Panc1 (cell line): ENCODE measurements at regions not wholly inside any gene's neighbourhood (a gene's known extent, or its start where the extent isn't known, plus 50 kb on each side); places are given as distances from the start of the nearest gene placed in this dataset.
"Not testable (repeated sequence)": the region's sequence is repeated elsewhere in the genome, so short reads cannot be mapped to it uniquely, and the experiment has no call there.

Experiments
- ATAC-seq: fragments of 200-7000 bp; cut with Tn5 transposase; 2 replicates; pipeline ENCODE4 v1.9.1; 2020; ENCODE audit warnings: mild to moderate bottlenecking, moderate library complexity
- BruUV-seq: library from RNA; stranded (reverse); fragments of 400-500 nt; replicated peaks from 2 replicates; lab custom pipeline; 2021; lab: Mats Ljungman, UMichigan
- CTCF ChIA-PET: fragments of 300-600 bp; sonication (Branson Sonifier 250); formaldehyde crosslinking; loops from one replicate; lab custom pipeline; 2022; ENCODE audit warnings: antibody characterized with exemption; lab: Charles Lee
- POLR2A ChIA-PET: fragments of 300-600 bp; sonication (Branson Sonifier 250); formaldehyde crosslinking; loops from one replicate; lab custom pipeline; 2022; ENCODE audit warnings: antibody characterized with exemption; lab: Charles Lee
- DNase-seq: peaks from one replicate; pipeline ENCODE4 v3.0.0-alpha.2; 2010; ENCODE audit warnings: low read depth, low spot score
- H3K27ac ChIP-seq: 2 replicates; pipeline ENCODE4 v1.5.1; 2011; ENCODE audit warnings: mild to moderate bottlenecking, low read length, inconsistent platforms
- H3K27me3 ChIP-seq: fragments of 200-500 bp; sonication (Bioruptor generic); 2 replicates; pipeline ENCODE4 v1.6.0; 2014; ENCODE audit warnings: low read length, inconsistent platforms; ENCODE audit not compliant: control insufficient read depth, insufficient read depth
- H3K36me3 ChIP-seq: fragments of 200-500 bp; sonication (Bioruptor generic); 2 replicates; pipeline ENCODE4 v1.5.1; 2014; ENCODE audit warnings: inconsistent platforms, mild to moderate bottlenecking, low read length, moderate library complexity; ENCODE audit not compliant: control insufficient read depth, insufficient read depth
- H3K4me1 ChIP-seq: 2 replicates; pipeline ENCODE4 v1.5.1; 2011; ENCODE audit warnings: inconsistent platforms, mild to moderate bottlenecking, low read length, moderate library complexity; ENCODE audit not compliant: control insufficient read depth, insufficient read depth
- H3K4me3 ChIP-seq, 2 experiments: 2 replicates each; pipeline ENCODE4 v1.5.1; 2011 to 2012; ENCODE audit warnings: low read depth in 2 of 2, low read length in 2 of 2, mild to moderate bottlenecking in 2 of 2, inconsistent platforms in 1 of 2, moderate library complexity in 1 of 2
- H3K9me3 ChIP-seq: fragments of 200-500 bp; sonication (Bioruptor generic); 2 replicates; pipeline ENCODE4 v1.5.1; 2014; ENCODE audit warnings: low read depth, mild to moderate bottlenecking, inconsistent platforms, low read length, moderate library complexity; ENCODE audit not compliant: control insufficient read depth, insufficient read depth
- POLR2AphosphoS5 ChIP-seq: IDR thresholded peaks from 2 replicates; pipeline ENCODE4 v1.6.1; 2012; ENCODE audit warnings: mild to moderate bottlenecking, low read depth, low read length, moderate library complexity
- SIN3A ChIP-seq: IDR thresholded peaks from 2 replicates; pipeline ENCODE4 v1.6.1; 2012; ENCODE audit warnings: low read depth, mild to moderate bottlenecking, low read length, moderate library complexity, borderline replicate concordance; ENCODE audit not compliant: insufficient read depth
- TCF7L2 ChIP-seq: IDR thresholded peaks from 2 replicates; pipeline ENCODE4 v1.6.1; 2011; ENCODE audit warnings: mild to moderate bottlenecking, low read depth, low read length, inconsistent platforms
- in situ Hi-C: cut with HindIII; loops from 2 replicates; pipeline ENCODE4 v1.10.0; 2016; ENCODE audit warnings: low sequenced_read_pairs, low pct_unique_long_range_greater_than_20kb
- intact Hi-C: fragments of 100-400 bp; cut with micrococcal nuclease; formaldehyde crosslinking; loops from one replicate; pipeline ENCODE4 v1.10.0; 2022; ENCODE audit not compliant: unreplicated experiment
- TF ChIP-seq, protein P1 (sequence below): fragments of 450-650 bp; IDR thresholded peaks from 2 replicates; pipeline ENCODE4 v1.5.1; 2017; ENCODE audit warnings: mild to moderate bottlenecking
- TF ChIP-seq, protein P2 (sequence below), 2 experiments: IDR thresholded peaks; 2 replicates each; pipeline ENCODE4 v1.6.1; 2011 to 2012; ENCODE audit warnings: low read depth in 2 of 2, control low read depth in 1 of 2, low read length in 1 of 2, mild to moderate bottlenecking in 1 of 2, moderate library complexity in 1 of 2; ENCODE audit not compliant: insufficient read depth in 1 of 2

- no peaks in the 10 kb centered on the region for H3K9me3 ChIP-seq
- no peaks in the 10 kb centered on the region for H3K4me1 ChIP-seq
- CTCF ChIA-PET: no interaction called here
- H3K27me3 ChIP-seq: no peaks in the 10 kb centered on the region
- TF ChIP-seq, protein P1, sequence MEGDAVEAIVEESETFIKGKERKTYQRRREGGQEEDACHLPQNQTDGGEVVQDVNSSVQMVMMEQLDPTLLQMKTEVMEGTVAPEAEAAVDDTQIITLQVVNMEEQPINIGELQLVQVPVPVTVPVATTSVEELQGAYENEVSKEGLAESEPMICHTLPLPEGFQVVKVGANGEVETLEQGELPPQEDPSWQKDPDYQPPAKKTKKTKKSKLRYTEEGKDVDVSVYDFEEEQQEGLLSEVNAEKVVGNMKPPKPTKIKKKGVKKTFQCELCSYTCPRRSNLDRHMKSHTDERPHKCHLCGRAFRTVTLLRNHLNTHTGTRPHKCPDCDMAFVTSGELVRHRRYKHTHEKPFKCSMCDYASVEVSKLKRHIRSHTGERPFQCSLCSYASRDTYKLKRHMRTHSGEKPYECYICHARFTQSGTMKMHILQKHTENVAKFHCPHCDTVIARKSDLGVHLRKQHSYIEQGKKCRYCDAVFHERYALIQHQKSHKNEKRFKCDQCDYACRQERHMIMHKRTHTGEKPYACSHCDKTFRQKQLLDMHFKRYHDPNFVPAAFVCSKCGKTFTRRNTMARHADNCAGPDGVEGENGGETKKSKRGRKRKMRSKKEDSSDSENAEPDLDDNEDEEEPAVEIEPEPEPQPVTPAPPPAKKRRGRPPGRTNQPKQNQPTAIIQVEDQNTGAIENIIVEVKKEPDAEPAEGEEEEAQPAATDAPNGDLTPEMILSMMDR: no peak
- no peak for TF ChIP-seq TCF7L2
- TF ChIP-seq POLR2AphosphoS5: no peak
- TF ChIP-seq SIN3A: no peak
- TF ChIP-seq, protein P2, sequence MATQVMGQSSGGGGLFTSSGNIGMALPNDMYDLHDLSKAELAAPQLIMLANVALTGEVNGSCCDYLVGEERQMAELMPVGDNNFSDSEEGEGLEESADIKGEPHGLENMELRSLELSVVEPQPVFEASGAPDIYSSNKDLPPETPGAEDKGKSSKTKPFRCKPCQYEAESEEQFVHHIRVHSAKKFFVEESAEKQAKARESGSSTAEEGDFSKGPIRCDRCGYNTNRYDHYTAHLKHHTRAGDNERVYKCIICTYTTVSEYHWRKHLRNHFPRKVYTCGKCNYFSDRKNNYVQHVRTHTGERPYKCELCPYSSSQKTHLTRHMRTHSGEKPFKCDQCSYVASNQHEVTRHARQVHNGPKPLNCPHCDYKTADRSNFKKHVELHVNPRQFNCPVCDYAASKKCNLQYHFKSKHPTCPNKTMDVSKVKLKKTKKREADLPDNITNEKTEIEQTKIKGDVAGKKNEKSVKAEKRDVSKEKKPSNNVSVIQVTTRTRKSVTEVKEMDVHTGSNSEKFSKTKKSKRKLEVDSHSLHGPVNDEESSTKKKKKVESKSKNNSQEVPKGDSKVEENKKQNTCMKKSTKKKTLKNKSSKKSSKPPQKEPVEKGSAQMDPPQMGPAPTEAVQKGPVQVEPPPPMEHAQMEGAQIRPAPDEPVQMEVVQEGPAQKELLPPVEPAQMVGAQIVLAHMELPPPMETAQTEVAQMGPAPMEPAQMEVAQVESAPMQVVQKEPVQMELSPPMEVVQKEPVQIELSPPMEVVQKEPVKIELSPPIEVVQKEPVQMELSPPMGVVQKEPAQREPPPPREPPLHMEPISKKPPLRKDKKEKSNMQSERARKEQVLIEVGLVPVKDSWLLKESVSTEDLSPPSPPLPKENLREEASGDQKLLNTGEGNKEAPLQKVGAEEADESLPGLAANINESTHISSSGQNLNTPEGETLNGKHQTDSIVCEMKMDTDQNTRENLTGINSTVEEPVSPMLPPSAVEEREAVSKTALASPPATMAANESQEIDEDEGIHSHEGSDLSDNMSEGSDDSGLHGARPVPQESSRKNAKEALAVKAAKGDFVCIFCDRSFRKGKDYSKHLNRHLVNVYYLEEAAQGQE (IDR thresholded peaks at IDR 0.05; ENCODE audit: insufficient read depth in 1 of 2, low read depth in 2 of 2, low read length in 1 of 2): no peak
- no peak overlapping the region for H3K4me3 ChIP-seq
- no peaks in the 10 kb centered on the region for H3K36me3 ChIP-seq
- H3K27ac ChIP-seq: no peak overlapping the region
- DNase-seq: no peak
- no peak for ATAC-seq
- in situ Hi-C loops (no loop called here), intact Hi-C loops (no loop called here)
- no TSS peak for BruUV-seq
- POLR2A ChIA-PET: no interaction called here
Observed at GRCh38 chr2:40690525-40690924, 238.6 kb upstream of the SLC8A1 start.

GRCh38 chr2:40700231-40700954, 248.5 kb upstream of the SLC8A1 start:
- in situ Hi-C loops (no loop called here), intact Hi-C loops (no loop called here)
- Histone ChIP-seq H3K4me1 (no peaks in the 10 kb centered on the region), H3K27me3 (no peaks in the 10 kb centered on the region), H3K27ac (no peak overlapping the region), H3K36me3 (no peaks in the 10 kb centered on the region), H3K4me3 (no peak overlapping the region), H3K9me3 (no peaks in the 10 kb centered on the region)
- ChIA-PET CTCF (no interaction called here), POLR2A (no interaction called here)
- no peak for DNase-seq
- no TSS peak for BruUV-seq
- TF ChIP-seq POLR2AphosphoS5: no peak
- TF ChIP-seq, protein P2 (IDR thresholded peaks at IDR 0.05; ENCODE audit: insufficient read depth in 1 of 2, low read depth in 2 of 2, low read length in 1 of 2): no peak
- no peak for TF ChIP-seq TCF7L2
- TF ChIP-seq, protein P1: no peak
- no peak for TF ChIP-seq SIN3A
- ATAC-seq: no peak

GRCh38 chr2:40712197-40712894, 260.5 kb upstream of the SLC8A1 start:
- H3K27me3 ChIP-seq, ATAC-seq, intact Hi-C loops, H3K9me3 ChIP-seq, H3K4me1 ChIP-seq, in situ Hi-C loops, CTCF ChIA-PET, H3K4me3 ChIP-seq, POLR2A ChIA-PET, DNase-seq, H3K27ac ChIP-seq, H3K36me3 ChIP-seq, BruUV-seq: not testable (repeated sequence)
